ENCODE measurements at regions not wholly inside any gene's neighbourhood (a gene's known extent, or its start where the extent isn't known, plus 50 kb on each side); places are given as distances from the start of the nearest gene placed in this dataset.
"Not testable (repeated sequence)": the region's sequence is repeated elsewhere in the genome, so short reads cannot be mapped to it uniquely, and the experiment has no call there.

DNA sequence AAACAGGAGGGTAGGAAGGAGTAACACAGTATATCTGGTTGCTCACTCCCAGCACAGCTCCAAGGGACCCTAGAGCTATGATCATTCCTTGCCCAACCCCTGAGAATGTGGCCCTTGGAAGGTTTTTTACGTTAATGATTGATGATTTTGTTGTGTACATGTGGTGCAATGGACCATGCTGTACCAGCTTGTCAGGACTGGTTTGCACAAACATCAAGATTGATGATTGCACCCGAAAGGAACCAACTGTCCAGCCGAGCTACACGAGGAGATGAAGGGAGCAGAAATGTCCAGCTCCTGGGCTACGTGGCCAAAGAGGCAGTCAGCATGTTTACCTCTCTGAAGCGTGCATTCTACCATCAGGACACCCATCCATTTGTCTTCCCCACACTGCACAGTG lies 83.2 kb upstream of the USP9X start:
- DNase-seq (ENCODE audit: low read depth): no peak

DNA sequence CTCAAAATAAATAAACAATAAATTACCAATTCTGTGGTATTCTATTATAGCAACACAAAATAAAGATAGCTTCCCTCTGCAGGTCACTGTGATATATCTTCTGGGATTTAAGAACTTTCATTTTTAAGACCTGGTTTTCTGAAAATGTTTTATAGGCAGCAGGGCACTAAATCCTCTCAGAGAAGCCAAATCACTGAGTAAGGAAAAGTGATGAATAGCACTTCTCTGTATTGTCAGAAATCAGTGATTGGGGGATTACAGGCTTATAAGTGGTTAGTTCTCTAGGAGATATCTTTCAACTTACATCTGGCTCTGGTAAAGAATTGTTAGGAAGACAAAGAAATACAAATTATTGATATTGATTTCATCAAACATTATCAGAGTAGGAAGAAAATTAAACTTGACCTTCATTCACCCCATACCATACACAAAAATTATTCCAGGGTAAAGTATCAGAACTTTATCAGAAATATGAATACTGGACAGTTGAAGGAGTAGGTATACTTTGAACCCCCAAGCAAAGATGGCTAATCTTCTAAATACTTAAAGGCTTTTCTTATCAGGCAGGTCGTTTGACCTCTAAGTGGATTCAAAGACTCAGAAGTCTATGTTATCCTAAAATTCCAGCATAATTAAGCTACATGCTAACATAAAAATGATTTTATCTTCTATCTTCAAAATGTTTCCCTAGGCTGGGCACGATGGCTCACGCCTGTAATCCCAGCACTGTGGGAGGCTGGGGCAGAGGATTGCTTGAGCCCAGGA lies 81.6 kb upstream of the USP9X start:
- DNase-seq (ENCODE audit: low read depth): no peak

- no peak for DNase-seq (ENCODE audit: low read depth)
Observed at GRCh38 chrX:41005445-41005992, 79.7 kb upstream of the USP9X start.

GRCh38 chrX:41009850-41010846 lies 75.1 kb upstream of the USP9X start:
- DNase-seq (ENCODE audit: low read depth): peak; percentile 95

DNA sequence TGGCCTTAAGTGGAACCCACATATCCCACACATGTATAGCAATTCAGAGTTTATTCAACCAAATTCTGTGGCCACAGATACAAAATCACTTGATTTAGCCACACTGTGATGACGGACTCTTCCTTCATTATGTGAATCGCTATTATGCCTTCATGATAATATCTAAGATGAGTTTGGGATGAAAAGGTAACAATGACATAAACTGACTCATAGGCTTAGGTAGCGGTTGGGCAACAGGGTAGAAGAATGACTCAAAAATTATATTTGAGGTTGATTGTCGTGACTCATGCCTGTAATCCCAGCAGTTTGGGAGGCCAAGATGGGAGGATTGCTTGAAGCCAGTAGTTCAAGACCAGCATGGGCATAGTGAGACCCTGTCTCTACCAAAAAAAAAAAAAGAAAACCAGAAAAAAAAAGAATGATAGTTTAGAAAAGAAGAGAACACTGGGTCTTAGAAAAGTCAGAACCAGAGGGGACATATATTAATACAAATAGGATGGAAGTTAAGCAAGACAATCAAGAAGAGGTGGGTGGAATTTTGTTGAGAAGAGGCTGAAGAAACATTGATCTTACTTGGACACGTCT lies 70.4 kb upstream of the USP9X start:
- DNase-seq (ENCODE audit: low read depth): peak; percentile 91

DNA sequence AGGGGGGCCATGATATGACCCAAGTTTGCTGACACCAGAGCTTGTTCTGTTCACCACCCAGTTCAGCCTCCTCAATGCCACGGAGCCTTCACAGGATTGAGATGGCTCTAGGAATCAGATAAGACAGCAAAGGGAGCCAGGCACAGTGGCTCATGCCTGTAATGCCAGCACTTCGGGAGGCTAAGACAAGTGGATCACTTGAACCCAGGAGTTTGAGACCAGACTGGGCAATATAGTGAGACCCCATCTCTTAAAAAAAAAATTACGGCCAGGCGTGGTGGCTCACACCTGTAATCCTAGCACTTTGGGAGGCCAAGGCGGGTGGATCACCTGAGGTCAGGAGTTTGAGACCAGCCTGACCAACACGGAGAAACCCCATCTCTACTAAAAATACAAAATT lies 67.5 kb upstream of the USP9X start:
- not testable (repeated sequence) for DNase-seq (ENCODE audit: low read depth)

DNA sequence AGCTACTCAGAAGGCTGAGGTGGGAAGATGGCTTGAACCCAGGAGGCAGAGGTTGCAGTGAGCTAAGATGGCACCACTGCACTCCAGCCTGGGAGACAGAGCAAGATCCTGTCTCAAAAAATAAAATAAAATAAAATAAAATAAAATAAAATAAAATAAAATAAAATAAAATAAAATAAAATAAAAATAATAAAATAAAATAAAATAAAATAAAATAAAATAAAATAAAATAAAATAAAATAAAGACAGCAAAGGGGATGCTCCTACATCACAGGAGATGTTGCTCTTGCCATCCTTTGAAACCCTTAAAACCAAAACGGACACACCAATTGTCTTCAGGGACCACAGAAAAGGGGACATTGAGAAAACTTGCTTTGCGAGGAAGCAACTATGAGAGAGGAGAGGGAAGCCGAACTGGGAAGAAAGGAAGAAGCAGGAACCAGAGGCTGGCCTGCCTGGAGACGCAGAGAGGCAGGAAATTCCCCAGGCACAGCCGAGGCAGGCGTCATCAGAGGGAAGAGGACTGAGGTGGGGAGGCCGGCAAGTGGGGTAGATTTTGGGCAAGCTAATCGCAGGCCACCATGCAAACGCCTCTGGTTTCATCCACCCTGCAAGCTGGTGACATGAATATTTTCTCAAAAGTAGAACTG lies 66.7 kb upstream of the USP9X start:
- DNase-seq (ENCODE audit: low read depth): not testable (repeated sequence)

- DNase-seq (ENCODE audit: low read depth): no peak
Observed at GRCh38 chrX:41019041-41019392, 66.2 kb upstream of the USP9X start.

- DNase-seq (ENCODE audit: low read depth): peak; percentile 82
Observed at GRCh38 chrX:41022566-41022965, 62.7 kb upstream of the USP9X start.

- no peak for DNase-seq (ENCODE audit: low read depth)
Observed at GRCh38 chrX:41023098-41023497, 62.1 kb upstream of the USP9X start.

- DNase-seq (ENCODE audit: low read depth): not testable (repeated sequence)
Observed at GRCh38 chrX:41024335-41024734, 60.9 kb upstream of the USP9X start.

- DNase-seq (ENCODE audit: low read depth): no peak
Observed at GRCh38 chrX:41024755-41025154, 60.5 kb upstream of the USP9X start.

GRCh38 chrX:41025926-41026701 lies 59.1 kb upstream of the USP9X start:
- DNase-seq (ENCODE audit: low read depth): peak; percentile 72

DNA sequence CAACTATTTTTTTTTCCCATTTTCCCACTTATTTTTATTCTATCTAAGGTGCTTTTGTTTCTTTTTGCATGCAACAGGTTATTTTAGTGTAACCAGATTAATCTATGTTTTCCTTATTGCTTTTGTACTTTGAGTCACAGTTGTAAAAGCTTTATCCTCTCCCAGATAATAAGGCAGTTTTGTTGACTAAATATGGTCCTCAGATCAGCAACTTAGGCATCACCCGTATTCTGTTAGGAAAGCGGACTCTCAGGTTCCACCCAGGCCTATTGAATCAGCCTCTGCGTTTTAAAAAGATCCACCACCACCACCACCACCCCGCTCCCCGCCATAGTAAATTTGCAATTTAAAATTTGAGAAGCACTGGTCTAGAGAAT lies 58.6 kb upstream of the USP9X start:
- no peak for DNase-seq (ENCODE audit: low read depth)

DNA sequence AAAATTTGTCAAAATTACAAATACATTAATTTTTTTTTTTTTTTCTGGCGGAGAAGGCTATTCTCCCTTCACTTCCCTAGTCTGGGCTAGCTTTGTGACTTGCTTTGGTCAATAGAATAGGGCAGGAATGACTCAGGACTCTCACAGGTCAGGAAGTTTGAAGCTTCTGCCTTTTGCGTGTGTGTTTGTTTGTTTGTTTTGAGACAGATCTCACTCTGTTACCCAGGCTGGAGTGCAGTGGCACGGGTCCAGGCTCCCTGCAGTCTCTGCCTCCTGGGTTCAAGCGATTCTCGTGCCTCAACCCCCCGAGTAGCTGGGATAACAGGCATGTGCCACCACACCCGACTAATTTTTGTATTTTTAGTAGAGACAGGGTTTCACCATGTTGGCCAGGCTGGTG lies 55.9 kb upstream of the USP9X start:
- DNase-seq (ENCODE audit: low read depth): peak; percentile 71

DNA sequence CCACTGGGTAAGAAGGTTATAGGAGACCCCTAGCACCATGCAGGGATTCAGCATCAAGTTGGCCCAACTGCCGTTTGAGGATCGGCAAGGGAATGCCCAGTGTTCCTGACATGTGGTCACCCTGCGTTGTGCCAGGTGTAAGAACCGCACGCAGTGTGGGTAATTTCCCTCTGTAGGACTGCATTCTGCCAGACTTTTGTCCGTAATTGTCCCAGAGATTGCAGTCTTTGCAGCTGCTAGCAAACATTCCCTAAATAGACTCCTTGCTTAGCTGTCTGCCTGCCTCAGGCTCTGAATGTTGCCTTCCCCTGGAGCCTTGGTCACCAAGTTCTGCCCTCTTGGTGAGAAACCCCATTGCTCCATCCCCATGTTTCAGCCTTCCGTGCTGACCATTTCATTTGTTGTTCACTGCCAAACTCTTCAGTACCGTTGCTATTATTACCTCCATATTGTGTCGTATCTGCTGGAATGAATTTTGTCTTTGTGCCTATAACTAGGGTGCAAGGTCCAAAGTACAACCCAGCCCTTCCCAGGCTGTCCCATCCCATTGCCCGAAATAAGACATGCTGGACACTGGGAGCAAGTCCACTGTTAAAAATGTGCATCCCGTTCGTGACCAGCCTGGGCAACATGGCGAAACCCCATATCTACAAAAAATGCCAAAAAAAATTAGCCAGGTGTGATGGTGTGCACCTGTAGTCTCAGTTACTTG lies 53.8 kb upstream of the USP9X start:
- DNase-seq (ENCODE audit: low read depth): no peak

- DNase-seq (ENCODE audit: low read depth): peak; percentile 65
Observed at GRCh38 chrX:41033299-41033698, 51.9 kb upstream of the USP9X start.

GRCh38 chrX:41034902-41035301 lies 50.3 kb upstream of the USP9X start:
- not testable (repeated sequence) for DNase-seq (ENCODE audit: low read depth)
